ENCODE measurements at regions not wholly inside any gene's neighbourhood (a gene's known extent, or its start where the extent isn't known, plus 50 kb on each side); places are given as distances from the start of the nearest gene placed in this dataset.
A peak's percentile ranks its signal among the peaks of the same experiment; 100 is the strongest.

GRCh38 chr14:89481196-89481595, 64.2 kb upstream of the FOXN3 start:
- peaks cover 3% of the 10 kb centered on the region for H3K36me3 ChIP-seq (ENCODE audit: insufficient read depth, low read length)
- peaks cover 8% of the 10 kb centered on the region for H3K4me1 Mint-ChIP-seq (ENCODE audit: low read depth, unreplicated experiment)
- no peak overlapping the region for H3K27ac ChIP-seq (ENCODE audit: low read depth, low read length)
- H3K27me3 ChIP-seq (ENCODE audit: insufficient read depth, low read length): no peaks in the 10 kb centered on the region
- H4K20me1 ChIP-seq (ENCODE audit: insufficient read depth, low read length): no peaks in the 10 kb centered on the region
- H3K27me3 Mint-ChIP-seq (ENCODE audit: low read depth, unreplicated experiment): no peaks in the 10 kb centered on the region
- no peak overlapping the region for H3K4me2 ChIP-seq (ENCODE audit: low read length)
- H3K4me3 Mint-ChIP-seq (ENCODE audit: unreplicated experiment): no peak overlapping the region
- H3K36me3 Mint-ChIP-seq (ENCODE audit: low read depth, unreplicated experiment): peaks cover 25% of the 10 kb centered on the region
- no peak for FAIRE-seq
- H3K79me2 ChIP-seq (ENCODE audit: insufficient read depth, low read length): no peaks in the 10 kb centered on the region
- no peak overlapping the region for H3K4me3 ChIP-seq (ENCODE audit: insufficient read depth, low read depth, low read length)
- peaks cover 3% of the 10 kb centered on the region for H3K9me3 Mint-ChIP-seq (ENCODE audit: unreplicated experiment)
- no peak for TF ChIP-seq CTCF (IDR thresholded peaks at IDR 0.05; ENCODE audit: insufficient read depth, low read depth, low read length)
- TF ChIP-seq EZH2 (IDR thresholded peaks at IDR 0.05; ENCODE audit: insufficient read depth, low read length): no peak
- H3K9me3 ChIP-seq (ENCODE audit: insufficient read depth, low read depth, low read length): no peaks in the 10 kb centered on the region
- no peak overlapping the region for H2AFZ ChIP-seq (ENCODE audit: low read depth, low read length)
- no peak overlapping the region for H3K27ac Mint-ChIP-seq (ENCODE audit: unreplicated experiment)
- DNase-seq (ENCODE audit: low read depth): no peak
- no peak overlapping the region for H3K9ac ChIP-seq (ENCODE audit: low read length)
- no peaks in the 10 kb centered on the region for H3K4me1 ChIP-seq (ENCODE audit: insufficient read depth, low read length)

GRCh38 chr14:89480278-89480677, 63.2 kb upstream of the FOXN3 start:
- no peaks in the 10 kb centered on the region for H3K4me1 ChIP-seq (ENCODE audit: insufficient read depth, low read length)
- no peak overlapping the region for H3K9ac ChIP-seq (ENCODE audit: low read length)
- DNase-seq (ENCODE audit: low read depth) (no peak), FAIRE-seq (no peak)
- TF ChIP-seq EZH2 (IDR thresholded peaks at IDR 0.05; ENCODE audit: insufficient read depth, low read length): no peak
- no peak for TF ChIP-seq CTCF (IDR thresholded peaks at IDR 0.05; ENCODE audit: insufficient read depth, low read depth, low read length)
- Mint-ChIP-seq H3K27ac (ENCODE audit: unreplicated experiment) (no peak overlapping the region), H3K4me1 (ENCODE audit: low read depth, unreplicated experiment) (peaks cover 4% of the 10 kb centered on the region), H3K4me3 (ENCODE audit: unreplicated experiment) (no peak overlapping the region), H3K27me3 (ENCODE audit: low read depth, unreplicated experiment) (no peaks in the 10 kb centered on the region), H3K9me3 (ENCODE audit: unreplicated experiment) (peaks cover 3% of the 10 kb centered on the region), H3K36me3 (ENCODE audit: low read depth, unreplicated experiment) (peaks cover 20% of the 10 kb centered on the region)
- no peaks in the 10 kb centered on the region for H3K79me2 ChIP-seq (ENCODE audit: insufficient read depth, low read length)
- H3K36me3 ChIP-seq (ENCODE audit: insufficient read depth, low read length): peaks cover 3% of the 10 kb centered on the region
- H3K27me3 ChIP-seq (ENCODE audit: insufficient read depth, low read length): no peaks in the 10 kb centered on the region
- no peak overlapping the region for H3K27ac ChIP-seq (ENCODE audit: low read depth, low read length)
- H3K4me2 ChIP-seq (ENCODE audit: low read length): no peak overlapping the region
- no peaks in the 10 kb centered on the region for H3K9me3 ChIP-seq (ENCODE audit: insufficient read depth, low read depth, low read length)
- no peaks in the 10 kb centered on the region for H4K20me1 ChIP-seq (ENCODE audit: insufficient read depth, low read length)
- H2AFZ ChIP-seq (ENCODE audit: low read depth, low read length): no peak overlapping the region
- no peak overlapping the region for H3K4me3 ChIP-seq (ENCODE audit: insufficient read depth, low read depth, low read length)

- Histone ChIP-seq H3K4me3 (ENCODE audit: insufficient read depth, low read depth, low read length) (no peak overlapping the region), H3K4me2 (ENCODE audit: low read length) (no peak overlapping the region), H3K9ac (ENCODE audit: low read length) (no peak overlapping the region), H3K27me3 (ENCODE audit: insufficient read depth, low read length) (no peaks in the 10 kb centered on the region), H2AFZ (ENCODE audit: low read depth, low read length) (no peak overlapping the region), H3K27ac (ENCODE audit: low read depth, low read length) (no peak overlapping the region), H3K79me2 (ENCODE audit: insufficient read depth, low read length) (no peaks in the 10 kb centered on the region), H3K4me1 (ENCODE audit: insufficient read depth, low read length) (no peaks in the 10 kb centered on the region), H3K9me3 (ENCODE audit: insufficient read depth, low read depth, low read length) (no peaks in the 10 kb centered on the region), H3K36me3 (ENCODE audit: insufficient read depth, low read length) (peaks cover 3% of the 10 kb centered on the region), H4K20me1 (ENCODE audit: insufficient read depth, low read length) (no peaks in the 10 kb centered on the region)
- H3K27me3 Mint-ChIP-seq (ENCODE audit: low read depth, unreplicated experiment): no peaks in the 10 kb centered on the region
- no peak for TF ChIP-seq CTCF (IDR thresholded peaks at IDR 0.05; ENCODE audit: insufficient read depth, low read depth, low read length)
- no peak for TF ChIP-seq EZH2 (IDR thresholded peaks at IDR 0.05; ENCODE audit: insufficient read depth, low read length)
- H3K27ac Mint-ChIP-seq (ENCODE audit: unreplicated experiment): no peak overlapping the region
- H3K9me3 Mint-ChIP-seq (ENCODE audit: unreplicated experiment): peaks cover 3% of the 10 kb centered on the region
- no peak overlapping the region for H3K4me3 Mint-ChIP-seq (ENCODE audit: unreplicated experiment)
- H3K36me3 Mint-ChIP-seq (ENCODE audit: low read depth, unreplicated experiment): peaks cover 18% of the 10 kb centered on the region
- H3K4me1 Mint-ChIP-seq (ENCODE audit: low read depth, unreplicated experiment): peaks cover 4% of the 10 kb centered on the region
- DNase-seq (ENCODE audit: low read depth) (peak; percentile 34), FAIRE-seq (no peak)
These were observed 62.8 kb upstream of the FOXN3 start for GRCh38 chr14:89479802-89480201.
